Muscle of leg (tissue), 3 donors: ENCODE measurements at regions not wholly inside any gene's neighbourhood (a gene's known extent, or its start where the extent isn't known, plus 50 kb on each side); places are given as distances from the start of the nearest gene placed in this dataset.
A peak's percentile ranks its signal among the peaks of the same experiment; 100 is the strongest.

Source experiments
- DNase-seq: peaks from one replicate; pipeline ENCODE4 v3.0.0; 2013
- H3K27ac ChIP-seq: one replicate; pipeline ENCODE4 v1.5.1; 2013; ENCODE audit warnings: mild to moderate bottlenecking, low read length, control low read depth
- H3K27me3 ChIP-seq: one replicate; pipeline ENCODE4 v1.6.1; 2013; ENCODE audit warnings: low read length; ENCODE audit not compliant: control insufficient read depth, insufficient read depth
- H3K36me3 ChIP-seq: one replicate; pipeline ENCODE4 v1.6.1; 2013; ENCODE audit warnings: low read length; ENCODE audit not compliant: control insufficient read depth, insufficient read depth
- H3K4me1 ChIP-seq: one replicate; pipeline ENCODE4 v1.6.1; 2013; ENCODE audit warnings: low read length; ENCODE audit not compliant: control insufficient read depth, insufficient read depth
- H3K4me3 ChIP-seq: one replicate; pipeline ENCODE4 v1.5.1; 2013; ENCODE audit warnings: low read length, control low read depth
- H3K9me3 ChIP-seq: replicated peaks from 2 replicates; pipeline ENCODE4 v1.6.1; 2013; ENCODE audit warnings: low read depth, low read length; ENCODE audit not compliant: control insufficient read depth
- WGBS: methylation state at CpG from one replicate; pipeline ENCODE4 v1.1.5; 2013; ENCODE audit warnings: missing lambda C conversion rate; ENCODE audit not compliant: insufficient coverage; 5-methylcytosine and 5-hydroxymethylcytosine counted together

GRCh38 chr13:76516013-76516412 is 370.2 kb downstream of the KCTD12 start:
- peak; percentile 11 for DNase-seq
- H3K27ac ChIP-seq = no peak overlapping the region
- no peaks in the 10 kb centered on the region for H3K36me3 ChIP-seq
- H3K9me3 ChIP-seq = no peaks in the 10 kb centered on the region
- no peaks in the 10 kb centered on the region for H3K27me3 ChIP-seq
- H3K4me1 ChIP-seq = no peaks in the 10 kb centered on the region
- 67% methylated on average over 1 of the region's 1 CpG for WGBS
- no peak overlapping the region for H3K4me3 ChIP-seq

GRCh38 chr13:76512721-76513145 is 373.5 kb downstream of the KCTD12 start:
- Histone ChIP-seq H3K27me3 (no peaks in the 10 kb centered on the region), H3K4me1 (no peaks in the 10 kb centered on the region), H3K27ac (no peak overlapping the region), H3K36me3 (no peaks in the 10 kb centered on the region), H3K4me3 (no peak overlapping the region), H3K9me3 (no peaks in the 10 kb centered on the region)
- DNase-seq = peak; percentile 40
- WGBS = no CpG with 5 or more reads among the region's 1 CpG

GRCh38 chr13:76505437-76505836 is 380.8 kb downstream of the KCTD12 start:
- no peaks in the 10 kb centered on the region for H3K4me1 ChIP-seq
- no peak overlapping the region for H3K27ac ChIP-seq
- no peak overlapping the region for H3K4me3 ChIP-seq
- H3K36me3 ChIP-seq = no peaks in the 10 kb centered on the region
- DNase-seq = no peak
- WGBS = 95% methylated on average over 2 of the region's 3 CpGs
- no peaks in the 10 kb centered on the region for H3K9me3 ChIP-seq
- no peaks in the 10 kb centered on the region for H3K27me3 ChIP-seq

- WGBS = 58% methylated on average over 4 of the region's 5 CpGs
- DNase-seq = peak; percentile 57
- no peaks in the 10 kb centered on the region for H3K9me3 ChIP-seq
- H3K27ac ChIP-seq = no peak overlapping the region
- H3K36me3 ChIP-seq = no peaks in the 10 kb centered on the region
- no peaks in the 10 kb centered on the region for H3K4me1 ChIP-seq
- no peak overlapping the region for H3K4me3 ChIP-seq
- H3K27me3 ChIP-seq = no peaks in the 10 kb centered on the region
These were observed 382.4 kb downstream of the KCTD12 start for GRCh38 chr13:76503766-76504165.

GRCh38 chr13:76503291-76503690 is 382.9 kb downstream of the KCTD12 start:
- H3K27ac ChIP-seq = no peak overlapping the region
- H3K9me3 ChIP-seq = no peaks in the 10 kb centered on the region
- WGBS = no CpG with 5 or more reads among the region's 1 CpG
- no peak for DNase-seq
- H3K27me3 ChIP-seq = no peaks in the 10 kb centered on the region
- H3K4me3 ChIP-seq = no peak overlapping the region
- no peaks in the 10 kb centered on the region for H3K4me1 ChIP-seq
- no peaks in the 10 kb centered on the region for H3K36me3 ChIP-seq

- Histone ChIP-seq H3K4me3 (no peak overlapping the region), H3K9me3 (no peaks in the 10 kb centered on the region), H3K4me1 (no peaks in the 10 kb centered on the region), H3K36me3 (no peaks in the 10 kb centered on the region), H3K27me3 (no peaks in the 10 kb centered on the region), H3K27ac (no peak overlapping the region)
- no CpG with 5 or more reads among the region's 3 CpGs for WGBS
- DNase-seq = no peak
These were observed 385.3 kb downstream of the KCTD12 start for GRCh38 chr13:76500894-76501293.

GRCh38 chr13:76499891-76500290 is 386.3 kb downstream of the KCTD12 start:
- H3K9me3 ChIP-seq = no peaks in the 10 kb centered on the region
- peak; percentile 54 for DNase-seq
- no peaks in the 10 kb centered on the region for H3K27me3 ChIP-seq
- no peaks in the 10 kb centered on the region for H3K36me3 ChIP-seq
- H3K27ac ChIP-seq = no peak overlapping the region
- no peak overlapping the region for H3K4me3 ChIP-seq
- H3K4me1 ChIP-seq = no peaks in the 10 kb centered on the region
- 57% methylated on average over 1 of the region's 1 CpG for WGBS

- Histone ChIP-seq H3K27ac (no peak overlapping the region), H3K36me3 (no peaks in the 10 kb centered on the region), H3K9me3 (no peaks in the 10 kb centered on the region), H3K4me3 (no peak overlapping the region), H3K27me3 (no peaks in the 10 kb centered on the region), H3K4me1 (no peaks in the 10 kb centered on the region)
- DNase-seq = no peak
- WGBS = no CpG with 5 or more reads among the region's 1 CpG
These were observed 396.9 kb downstream of the KCTD12 start for GRCh38 chr13:76489274-76489673.

- WGBS = no CpG with 5 or more reads among the region's 2 CpGs
- Histone ChIP-seq H3K9me3 (no peaks in the 10 kb centered on the region), H3K4me1 (no peaks in the 10 kb centered on the region), H3K27me3 (no peaks in the 10 kb centered on the region), H3K4me3 (no peak overlapping the region), H3K27ac (no peak overlapping the region), H3K36me3 (no peaks in the 10 kb centered on the region)
- DNase-seq = no peak
These were observed 404.5 kb downstream of the KCTD12 start for GRCh38 chr13:76481738-76482137.

GRCh38 chr13:76474966-76475365 is 411.2 kb downstream of the KCTD12 start:
- H3K27me3 ChIP-seq = no peaks in the 10 kb centered on the region
- no peak for DNase-seq
- no CpG with 5 or more reads among the region's 2 CpGs for WGBS
- H3K9me3 ChIP-seq = peaks cover 3% of the 10 kb centered on the region
- H3K36me3 ChIP-seq = no peaks in the 10 kb centered on the region
- H3K4me3 ChIP-seq = no peak overlapping the region
- no peaks in the 10 kb centered on the region for H3K4me1 ChIP-seq
- H3K27ac ChIP-seq = no peak overlapping the region

- no CpG with 5 or more reads among the region's 1 CpG for WGBS
- peak; percentile 55 for DNase-seq
- Histone ChIP-seq H3K27ac (no peak overlapping the region), H3K36me3 (no peaks in the 10 kb centered on the region), H3K4me1 (no peaks in the 10 kb centered on the region), H3K27me3 (no peaks in the 10 kb centered on the region), H3K9me3 (peaks cover 3% of the 10 kb centered on the region), H3K4me3 (no peak overlapping the region)
These were observed 411.8 kb downstream of the KCTD12 start for GRCh38 chr13:76474356-76474755.
